Gastroesophageal sphincter (tissue), 3 donors: ENCODE measurements at regions not wholly inside any gene's neighbourhood (a gene's known extent, or its start where the extent isn't known, plus 50 kb on each side); places are given as distances from the start of the nearest gene placed in this dataset.

Experiments
- POLR2A ChIP-seq, 2 donors: fragments of 450-650 bp; IDR thresholded peaks; one replicate each; pipeline ENCODE4 v1.6.1; 2017; ENCODE audit warnings: antibody characterized with exemption in 2 of 2, mild to moderate bottlenecking in 2 of 2, moderate library complexity in 1 of 2
- POLR2AphosphoS5 ChIP-seq: sonication (generic); formaldehyde crosslinking; IDR thresholded peaks from one replicate; pipeline ENCODE4 v1.6.1; 2017; ENCODE audit warnings: antibody characterized with exemption
- TF ChIP-seq, protein P1 (sequence below), 4 experiments: fragments of 200-600 bp in 2 of 4; fragments of 450-650 bp in 2 of 4; sonication (generic) in 1 of 4; IDR thresholded peaks; one replicate each; pipeline ENCODE4 v1.5.1; 2017 to 2019; ENCODE audit warnings: antibody characterized with exemption in 4 of 4, mild to moderate bottlenecking in 2 of 4, moderate library complexity in 2 of 4

DNA sequence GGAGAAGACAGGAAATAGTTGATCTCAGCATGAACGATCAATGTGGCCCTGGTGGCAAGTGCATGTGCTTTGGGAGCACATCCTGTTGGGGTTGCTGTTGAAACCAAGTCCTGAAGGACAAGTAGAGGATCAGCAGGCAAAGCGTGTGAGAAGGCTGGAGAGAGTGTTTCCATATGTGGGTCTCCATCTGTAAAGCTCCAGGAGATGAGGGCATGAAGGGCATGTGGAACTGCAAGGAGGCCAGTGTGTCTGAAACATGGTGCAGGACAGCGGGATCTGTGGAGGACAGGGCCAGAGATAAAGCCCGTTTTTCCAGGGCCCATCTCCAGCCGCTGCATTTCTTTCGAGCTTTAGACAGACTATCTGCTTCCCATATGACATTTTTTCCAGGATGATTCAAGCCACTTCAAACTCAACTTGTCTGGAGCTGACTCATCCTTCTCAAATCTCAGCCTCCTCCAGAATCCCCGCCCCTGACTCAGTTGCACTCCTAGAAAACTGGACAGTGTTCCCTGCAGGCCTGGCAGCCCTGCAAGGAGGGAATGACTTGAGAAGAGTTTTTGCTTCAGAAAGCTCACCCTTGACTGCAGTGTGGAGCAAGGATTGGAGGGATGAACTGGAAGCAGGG is 226.1 kb downstream of the VAPA start:
- TF ChIP-seq, protein P1, sequence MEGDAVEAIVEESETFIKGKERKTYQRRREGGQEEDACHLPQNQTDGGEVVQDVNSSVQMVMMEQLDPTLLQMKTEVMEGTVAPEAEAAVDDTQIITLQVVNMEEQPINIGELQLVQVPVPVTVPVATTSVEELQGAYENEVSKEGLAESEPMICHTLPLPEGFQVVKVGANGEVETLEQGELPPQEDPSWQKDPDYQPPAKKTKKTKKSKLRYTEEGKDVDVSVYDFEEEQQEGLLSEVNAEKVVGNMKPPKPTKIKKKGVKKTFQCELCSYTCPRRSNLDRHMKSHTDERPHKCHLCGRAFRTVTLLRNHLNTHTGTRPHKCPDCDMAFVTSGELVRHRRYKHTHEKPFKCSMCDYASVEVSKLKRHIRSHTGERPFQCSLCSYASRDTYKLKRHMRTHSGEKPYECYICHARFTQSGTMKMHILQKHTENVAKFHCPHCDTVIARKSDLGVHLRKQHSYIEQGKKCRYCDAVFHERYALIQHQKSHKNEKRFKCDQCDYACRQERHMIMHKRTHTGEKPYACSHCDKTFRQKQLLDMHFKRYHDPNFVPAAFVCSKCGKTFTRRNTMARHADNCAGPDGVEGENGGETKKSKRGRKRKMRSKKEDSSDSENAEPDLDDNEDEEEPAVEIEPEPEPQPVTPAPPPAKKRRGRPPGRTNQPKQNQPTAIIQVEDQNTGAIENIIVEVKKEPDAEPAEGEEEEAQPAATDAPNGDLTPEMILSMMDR (IDR thresholded peaks at IDR 0.05) = no peak
- TF ChIP-seq POLR2A (IDR thresholded peaks at IDR 0.05) = no peak
- TF ChIP-seq POLR2AphosphoS5 = no peak
